Omental fat pad (tissue), 3 donors: ENCODE measurements at regions not wholly inside any gene's neighbourhood (a gene's known extent, or its start where the extent isn't known, plus 50 kb on each side); places are given as distances from the start of the nearest gene placed in this dataset.

Experiments used
- ATAC-seq: fragments of 150-250 bp; one replicate; pipeline ENCODE4 v1.9.1; 2016; ENCODE audit warnings: mild to moderate bottlenecking, moderate library complexity; ENCODE audit not compliant: low FRiP score
- DNase-seq: peaks from one replicate; pipeline ENCODE4 v3.0.0-alpha.2; 2019; ENCODE audit warnings: low spot score
- TF ChIP-seq, protein P1 (sequence below), 3 donors: fragments of 450-650 bp; IDR thresholded peaks; one replicate each; pipeline ENCODE4 v1.5.1; 2016 to 2017; ENCODE audit warnings: antibody characterized with exemption in 3 of 3, mild to moderate bottlenecking in 3 of 3, moderate library complexity in 2 of 3

DNA sequence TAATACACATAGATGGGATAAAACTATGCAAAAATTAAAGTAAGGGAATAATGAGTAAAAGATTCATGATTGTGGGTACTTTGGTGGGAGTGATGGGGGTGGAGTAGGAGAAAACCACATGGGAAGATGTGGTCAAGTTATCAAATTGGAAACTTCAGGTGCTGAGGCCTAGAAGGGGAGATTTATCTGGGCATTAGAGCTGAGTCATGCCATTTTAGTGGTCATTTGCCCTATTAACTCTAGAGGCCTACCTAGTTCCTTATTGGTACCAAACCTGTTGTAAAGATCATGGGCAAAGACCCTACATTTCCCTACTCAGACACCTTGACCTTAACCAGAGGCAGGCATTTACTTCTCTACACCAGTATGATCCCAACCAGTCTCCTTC lies 125.9 kb upstream of the BCL6 start:
- TF ChIP-seq, protein P1, sequence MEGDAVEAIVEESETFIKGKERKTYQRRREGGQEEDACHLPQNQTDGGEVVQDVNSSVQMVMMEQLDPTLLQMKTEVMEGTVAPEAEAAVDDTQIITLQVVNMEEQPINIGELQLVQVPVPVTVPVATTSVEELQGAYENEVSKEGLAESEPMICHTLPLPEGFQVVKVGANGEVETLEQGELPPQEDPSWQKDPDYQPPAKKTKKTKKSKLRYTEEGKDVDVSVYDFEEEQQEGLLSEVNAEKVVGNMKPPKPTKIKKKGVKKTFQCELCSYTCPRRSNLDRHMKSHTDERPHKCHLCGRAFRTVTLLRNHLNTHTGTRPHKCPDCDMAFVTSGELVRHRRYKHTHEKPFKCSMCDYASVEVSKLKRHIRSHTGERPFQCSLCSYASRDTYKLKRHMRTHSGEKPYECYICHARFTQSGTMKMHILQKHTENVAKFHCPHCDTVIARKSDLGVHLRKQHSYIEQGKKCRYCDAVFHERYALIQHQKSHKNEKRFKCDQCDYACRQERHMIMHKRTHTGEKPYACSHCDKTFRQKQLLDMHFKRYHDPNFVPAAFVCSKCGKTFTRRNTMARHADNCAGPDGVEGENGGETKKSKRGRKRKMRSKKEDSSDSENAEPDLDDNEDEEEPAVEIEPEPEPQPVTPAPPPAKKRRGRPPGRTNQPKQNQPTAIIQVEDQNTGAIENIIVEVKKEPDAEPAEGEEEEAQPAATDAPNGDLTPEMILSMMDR (IDR thresholded peaks at IDR 0.05) = no peak
- no peak for DNase-seq
- ATAC-seq = no peak

DNA sequence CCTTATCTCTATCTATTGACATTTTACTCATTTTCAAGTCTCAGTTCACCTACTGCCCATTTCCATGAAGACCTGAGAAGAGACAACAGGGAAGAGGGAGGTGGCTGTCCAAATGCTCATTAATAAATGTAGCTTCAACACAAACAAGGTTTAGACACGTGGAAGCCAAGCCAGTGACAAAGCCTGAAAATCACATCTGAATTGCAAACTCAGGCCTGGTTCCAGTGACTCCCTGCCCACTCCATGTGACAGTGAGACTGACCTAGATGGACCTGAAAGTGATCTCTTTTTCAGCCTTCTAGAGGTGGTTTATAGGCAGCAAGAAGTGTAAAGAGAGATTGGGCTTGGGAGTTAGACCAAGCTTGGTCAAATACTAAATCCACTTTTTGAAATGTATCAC lies 126.6 kb upstream of the BCL6 start:
- DNase-seq = no peak
- TF ChIP-seq, protein P1 (IDR thresholded peaks at IDR 0.05) = no peak
- no peak for ATAC-seq

DNA sequence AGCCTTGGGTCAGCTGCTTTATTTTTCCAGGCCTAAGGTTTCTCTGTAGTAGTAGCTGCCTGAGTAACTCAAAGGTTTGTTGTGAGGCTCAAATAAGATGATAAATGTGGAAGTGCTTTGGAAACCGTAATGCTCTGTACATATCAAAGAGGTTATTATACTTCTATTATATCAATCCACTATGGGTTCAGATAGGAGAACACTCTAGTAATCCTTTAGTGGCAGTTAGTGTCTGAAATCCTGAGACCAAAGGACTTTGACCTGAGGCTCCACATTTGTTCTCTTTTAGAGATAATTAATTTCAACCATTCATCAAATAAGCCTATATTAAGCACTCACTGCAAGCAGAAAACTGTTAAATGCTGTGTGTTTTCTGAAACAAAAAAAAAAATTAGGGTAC lies 128.6 kb upstream of the BCL6 start:
- TF ChIP-seq, protein P1 (IDR thresholded peaks at IDR 0.05) = no peak
- DNase-seq (no peak), ATAC-seq (no peak)

DNA sequence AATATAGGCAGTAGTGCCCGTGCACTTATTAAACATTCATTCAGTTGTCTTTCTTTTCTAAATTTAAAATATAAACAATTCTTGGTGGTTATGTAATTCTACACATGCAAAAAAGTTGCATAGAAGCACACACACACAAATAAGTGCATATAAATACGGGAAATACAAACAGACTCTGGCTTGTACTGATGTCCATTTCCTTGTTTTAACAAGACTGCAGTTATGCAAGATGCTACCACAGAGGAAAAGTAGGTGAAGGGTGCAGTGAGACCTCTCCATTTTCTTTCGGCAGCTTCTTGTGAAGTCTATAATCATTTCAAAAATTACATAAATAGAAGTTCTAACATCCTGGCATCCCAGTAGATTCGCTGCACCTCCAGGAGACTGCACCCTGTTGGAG lies 130.6 kb upstream of the BCL6 start:
- TF ChIP-seq, protein P1 (IDR thresholded peaks at IDR 0.05) = no peak
- no peak for ATAC-seq
- no peak for DNase-seq

DNA sequence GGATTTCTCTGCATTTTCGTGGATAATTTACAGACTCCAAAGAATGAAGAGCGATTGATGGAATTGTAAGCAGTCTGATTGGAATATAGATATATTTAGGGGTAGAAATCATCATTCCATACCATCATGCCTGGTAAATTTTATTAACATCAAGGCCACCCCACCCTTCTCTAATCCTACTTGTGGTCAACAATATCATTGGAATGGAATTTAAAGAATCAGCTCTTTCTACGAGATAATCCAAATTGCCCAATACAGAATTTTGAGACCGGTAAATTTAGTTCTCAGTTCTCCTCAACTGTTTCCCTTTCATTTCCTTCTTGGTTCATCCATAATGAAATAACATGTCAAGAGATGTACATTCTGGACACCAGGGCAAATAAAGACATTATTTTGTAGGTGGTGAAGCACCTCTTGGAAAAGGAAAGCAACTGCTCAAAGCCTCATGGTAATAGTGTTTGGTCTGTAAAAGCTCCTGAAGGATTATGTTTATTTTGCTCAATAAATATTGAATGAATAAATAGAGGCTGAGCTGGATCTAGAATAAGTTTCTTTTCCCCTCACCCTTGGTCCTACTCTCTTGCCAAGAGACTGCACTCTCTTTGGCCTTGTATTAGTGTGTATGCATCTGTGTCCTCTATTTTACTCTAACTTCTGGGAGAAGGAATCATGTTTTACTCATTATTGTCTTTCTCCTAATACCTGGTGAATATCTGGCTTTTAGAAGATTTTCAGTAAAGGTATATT lies 133.7 kb upstream of the BCL6 start:
- no peak for ATAC-seq

DNA sequence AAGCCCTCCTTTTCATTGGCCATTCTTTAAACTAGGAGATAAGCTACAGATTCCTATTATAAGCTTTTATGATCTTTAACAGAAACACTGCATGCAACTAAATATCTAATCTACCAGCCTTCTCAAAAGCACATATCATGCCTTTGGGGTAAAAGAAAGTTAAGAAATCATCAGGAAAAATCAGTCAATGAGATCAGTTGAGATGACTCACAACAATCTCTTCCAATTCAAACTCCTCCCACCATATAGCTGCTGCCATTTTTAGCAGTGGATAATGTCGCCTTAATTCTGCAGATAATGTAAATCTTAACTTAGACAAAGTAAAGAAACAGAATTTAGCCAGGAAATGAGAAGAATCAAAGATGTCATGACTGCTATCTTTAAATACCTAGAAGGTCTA lies 135.2 kb upstream of the BCL6 start:
- TF ChIP-seq, protein P1 (IDR thresholded peaks at IDR 0.05) = no peak
- ATAC-seq (no peak), DNase-seq (no peak)

More for the DNA sequence above, 133.7 kb upstream of the BCL6 start:
- no peak for DNase-seq
- TF ChIP-seq, protein P1 (IDR thresholded peaks at IDR 0.05) = no peak

DNA sequence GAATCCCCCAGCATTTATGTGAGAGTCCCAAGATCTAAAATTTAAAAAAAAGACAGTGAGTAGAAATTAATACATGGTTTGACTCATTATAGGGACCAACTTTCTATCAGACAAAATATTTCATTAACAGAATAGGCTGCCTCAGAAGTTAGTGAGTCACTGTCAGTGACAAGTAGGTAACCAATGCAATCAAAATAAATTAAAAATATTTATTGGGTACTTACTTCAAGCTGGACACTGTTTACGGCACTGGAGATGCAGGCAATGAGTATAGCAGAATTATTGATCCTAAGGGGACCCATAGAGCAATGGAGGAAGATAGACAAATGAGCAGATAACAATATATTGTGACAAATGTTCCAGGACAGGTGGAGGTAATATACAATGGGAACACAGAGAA lies 135.6 kb upstream of the BCL6 start:
- TF ChIP-seq, protein P1 (IDR thresholded peaks at IDR 0.05) = no peak
- DNase-seq = no peak
- no peak for ATAC-seq
